ENCODE measurements at regions not wholly inside any gene's neighbourhood (a gene's known extent, or its start where the extent isn't known, plus 50 kb on each side); places are given as distances from the start of the nearest gene placed in this dataset.

DNA sequence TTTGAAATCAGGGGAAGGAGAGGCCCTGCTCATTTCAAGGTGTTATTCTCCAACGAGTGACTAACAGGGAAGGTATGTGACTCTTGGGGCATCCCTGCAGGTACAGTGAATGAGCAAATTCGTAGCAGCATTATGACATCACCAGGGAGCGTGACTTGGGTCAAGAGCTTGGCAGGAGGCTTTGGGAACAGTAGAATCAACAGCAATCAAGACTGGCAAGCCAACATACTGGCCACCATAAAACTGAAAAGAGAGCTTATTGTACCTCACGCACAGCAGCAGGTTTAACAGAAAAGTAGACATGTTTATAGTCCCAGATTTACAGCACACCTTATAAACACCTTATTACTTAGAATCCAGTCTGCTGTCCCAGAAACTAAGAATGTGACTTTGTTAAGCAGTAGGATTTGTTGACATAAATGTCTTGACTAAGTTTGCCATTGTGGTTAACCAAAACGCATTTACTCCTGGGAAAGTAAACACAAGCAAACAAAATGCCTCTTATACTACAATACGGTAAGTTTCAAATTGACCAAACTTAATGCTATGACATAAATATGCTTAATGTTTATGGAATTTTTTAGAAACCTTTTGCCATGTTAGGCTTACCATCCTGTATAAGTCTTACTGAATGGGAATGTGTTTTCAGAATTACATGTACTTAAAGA lies 297.8 kb downstream of the NPR3 start:
- FAIRE-seq (peak; percentile 36), DNase-seq (ENCODE audit: low read depth in 1 of 2, low spot score in 1 of 2) (peak in 1 of 2 experiments; percentile 11), ATAC-seq (no peak)
- H3K4me1 ChIP-seq, result 0 out of 3 replicates have a peak, but pooled peaks cover 3% of the 10 kb centered on the region
- ChIA-PET CTCF (no interaction called here), POLR2A (no interaction called here)
- no peak overlapping the region for H3K4me3 ChIP-seq
- H3K9me3 ChIP-seq, result peaks cover 11% of the 10 kb centered on the region
- no peak overlapping the region for H3K4me2 ChIP-seq
- no peak overlapping the region for H3K27ac ChIP-seq
- TF ChIP-seq CBX2 (IDR thresholded peaks at IDR 0.05; ENCODE audit: borderline replicate concordance, low read depth) (no peak), ZC3H11A (IDR thresholded peaks at IDR 0.05) (no peak), RFX5 (IDR thresholded peaks at IDR 0.05) (no peak), NR3C1 (IDR thresholded peaks at IDR 0.05) (no peak)
- WGBS (ENCODE audit: missing lambda C conversion rate), result 52% methylated on average over 6 of the region's 6 CpGs

GRCh38 chr5:33010846-33011245 lies 299.7 kb downstream of the NPR3 start:
- no peak for TF ChIP-seq RCOR1 (IDR thresholded peaks at IDR 0.05; ENCODE audit: low read depth, low read length)
- H3K4me2 ChIP-seq, result no peak overlapping the region
- ChIA-PET CTCF (no interaction called here), POLR2A (no interaction called here)
- DNase-seq (ENCODE audit: low read depth in 1 of 2, low spot score in 1 of 2) (no peak), ATAC-seq (no peak), FAIRE-seq (no peak)
- H3K4me1 ChIP-seq, result 0 out of 3 replicates have a peak, but pooled peaks cover 3% of the 10 kb centered on the region
- peaks cover 11% of the 10 kb centered on the region; the same call in 2 of the 3 replicates for H3K9me3 ChIP-seq
- H3K27ac ChIP-seq, result no peak overlapping the region
- WGBS (ENCODE audit: missing lambda C conversion rate), result 76% methylated on average over 1 of the region's 1 CpG
- no peak overlapping the region for H3K4me3 ChIP-seq

DNA sequence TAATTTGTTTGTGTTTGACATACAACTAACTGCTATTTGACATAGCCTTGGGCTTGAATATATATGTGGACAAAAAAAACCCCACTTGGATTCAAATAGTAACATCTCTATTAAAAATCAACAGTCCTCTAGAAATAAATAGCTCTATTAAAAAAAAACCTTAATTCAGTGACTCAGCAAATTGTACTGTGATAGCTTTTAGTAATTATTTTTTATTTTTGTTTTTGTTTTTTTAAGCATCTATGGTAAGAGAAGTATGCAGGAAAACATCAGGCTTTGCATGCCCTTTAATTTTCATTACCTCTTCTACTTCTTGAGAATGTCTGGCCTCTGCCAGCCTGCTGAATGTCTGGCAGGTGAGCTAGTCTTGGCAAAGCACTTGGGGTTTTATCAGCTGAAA lies 300.7 kb downstream of the NPR3 start:
- TF ChIP-seq RNF2 (IDR thresholded peaks at IDR 0.05; ENCODE audit: borderline replicate concordance, low read depth) (no peak), MAZ (IDR thresholded peaks at IDR 0.05; ENCODE audit: borderline replicate concordance, low read depth, low read length) (no peak), MYC (IDR thresholded peaks at IDR 0.05; ENCODE audit: borderline replicate concordance, low read length) (no peak), MAFK (IDR thresholded peaks at IDR 0.05; ENCODE audit: partially characterized antibody) (peak; percentile 84), NFE2L2 (conservative IDR thresholded peaks at IDR 0.05; ENCODE audit: low read length) (peak; percentile 44), FOSB (CRISPR knock-in tag; IDR thresholded peaks at IDR 0.05) (no peak), FOSL2 (IDR thresholded peaks at IDR 0.05) (no peak), FOSL2 (CRISPR knock-in tag; IDR thresholded peaks at IDR 0.05) (no peak), NR3C1 (IDR thresholded peaks at IDR 0.05) (no peak)
- ATAC-seq (no peak), FAIRE-seq (no peak), DNase-seq (ENCODE audit: low read depth in 1 of 2, low spot score in 1 of 2) (no peak)
- Histone ChIP-seq H3K9me3 (peaks cover 11% of the 10 kb centered on the region; the same call in 2 of the 3 replicates), H3K4me2 (no peak overlapping the region), H3K4me1 (0 out of 3 replicates have a peak, but pooled peaks cover 3% of the 10 kb centered on the region), H3K27ac (peak overlapping the region in 1 of 2 experiments; percentile 55; a peak in 2 of 6 replicates), H3K4me3 (no peak overlapping the region)
- ChIA-PET CTCF (interaction anchor here (0.8 kb wide), 1 partner anchor 9 kb away, joined by 3 read pairs; no protein-coding TSS in a partner anchor), POLR2A (no interaction called here)

- DNase-seq (ENCODE audit: low read depth in 1 of 2, low spot score in 1 of 2), result no peak
- H3K4me2 ChIP-seq, result no peak overlapping the region
- no peak for ATAC-seq
- H3K4me3 ChIP-seq, result no peak overlapping the region
- H3K9me3 ChIP-seq, result no peaks in the 10 kb centered on the region
- POLR2A ChIA-PET, result no interaction called here
- no peak overlapping the region for H3K27ac ChIP-seq
- CTCF ChIA-PET, result no interaction called here
- H3K4me1 ChIP-seq, result no peaks in the 10 kb centered on the region
- FAIRE-seq, result no peak
- no peak for TF ChIP-seq RAD21 (conservative IDR thresholded peaks at IDR 0.05 in 1 of 2, IDR thresholded peaks at IDR 0.05 in 1 of 2)
- TF ChIP-seq EP300 (IDR thresholded peaks at IDR 0.05), result no peak
- no peak for TF ChIP-seq HOXB5 (CRISPR knock-in tag; IDR thresholded peaks at IDR 0.05)
- TF ChIP-seq GATA3 (IDR thresholded peaks at IDR 0.05; ENCODE audit: borderline replicate concordance), result no peak
- no peak for TF ChIP-seq HEYL (CRISPR knock-in tag; IDR thresholded peaks at IDR 0.05)
- no peak for TF ChIP-seq FOSB (CRISPR knock-in tag; IDR thresholded peaks at IDR 0.05)
- TF ChIP-seq, protein P1, sequence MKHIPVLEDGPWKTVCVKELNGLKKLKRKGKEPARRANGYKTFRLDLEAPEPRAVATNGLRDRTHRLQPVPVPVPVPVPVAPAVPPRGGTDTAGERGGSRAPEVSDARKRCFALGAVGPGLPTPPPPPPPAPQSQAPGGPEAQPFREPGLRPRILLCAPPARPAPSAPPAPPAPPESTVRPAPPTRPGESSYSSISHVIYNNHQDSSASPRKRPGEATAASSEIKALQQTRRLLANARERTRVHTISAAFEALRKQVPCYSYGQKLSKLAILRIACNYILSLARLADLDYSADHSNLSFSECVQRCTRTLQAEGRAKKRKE (CRISPR knock-in tag; IDR thresholded peaks at IDR 0.05; ENCODE audit: low read depth), result no peak
- TF ChIP-seq FOXS1 (CRISPR knock-in tag; IDR thresholded peaks at IDR 0.05), result no peak
- no peak for TF ChIP-seq BHLHE40 (IDR thresholded peaks at IDR 0.05; ENCODE audit: low read depth, low read length)
- 41% methylated on average over 2 of the region's 2 CpGs for WGBS (ENCODE audit: missing lambda C conversion rate)
These were observed 312.5 kb downstream of the NPR3 start for GRCh38 chr5:33023649-33024048.

Measured in A549 (cell line).